Loucy (cell line): ENCODE measurements at regions not wholly inside any gene's neighbourhood (a gene's known extent, or its start where the extent isn't known, plus 50 kb on each side); places are given as distances from the start of the nearest gene placed in this dataset.

Experiments
- H2AFZ ChIP-seq: fragments of 200-600 bp; sonication (generic); 2 replicates; pipeline ENCODE4 v1.6.0; 2016; ENCODE audit warnings: antibody characterized with exemption, mild to moderate bottlenecking, low read length, moderate library complexity
- H3F3A ChIP-seq: fragments of 200-600 bp; 2 replicates; pipeline ENCODE4 v1.6.0; 2016; ENCODE audit warnings: antibody characterized with exemption, low read depth, mild to moderate bottlenecking
- H3K27me3 ChIP-seq: fragments of 200-600 bp; sonication (generic); 2 replicates; pipeline ENCODE4 v1.6.1; 2014; ENCODE audit warnings: low read length, mild to moderate bottlenecking; ENCODE audit not compliant: insufficient read depth, poor library complexity, severe bottlenecking
- H3K36me3 ChIP-seq: fragments of 200-600 bp; sonication (generic); 2 replicates; pipeline ENCODE4 v1.6.1; 2016; ENCODE audit warnings: low read length; ENCODE audit not compliant: insufficient read depth
- H3K4me1 ChIP-seq: fragments of 200-600 bp; sonication (generic); 2 replicates; pipeline ENCODE4 v1.5.1; 2014; ENCODE audit warnings: low read length, mild to moderate bottlenecking; ENCODE audit not compliant: insufficient read depth, poor library complexity, severe bottlenecking
- H3K4me2 ChIP-seq: fragments of 200-600 bp; sonication (generic); 2 replicates; pipeline ENCODE4 v1.6.0; 2014; ENCODE audit warnings: antibody characterized with exemption, low read length, low read depth, mild to moderate bottlenecking; ENCODE audit not compliant: poor library complexity, severe bottlenecking
- H3K4me3 ChIP-seq: fragments of 200-600 bp; sonication (generic); 2 replicates; pipeline ENCODE4 v1.5.1; 2014; ENCODE audit warnings: low read length, mild to moderate bottlenecking, mixed read lengths; ENCODE audit not compliant: poor library complexity, severe bottlenecking
- H3K79me2 ChIP-seq: fragments of 200-600 bp; sonication (generic); 2 replicates; pipeline ENCODE4 v1.6.1; 2014; ENCODE audit warnings: low read length; ENCODE audit not compliant: insufficient read depth
- H3K9ac ChIP-seq: fragments of 200-600 bp; sonication (generic); 2 replicates; pipeline ENCODE4 v1.6.0; 2014; ENCODE audit warnings: mild to moderate bottlenecking, low read depth, low read length, moderate library complexity; ENCODE audit not compliant: poor library complexity, severe bottlenecking
- H3K9me2 ChIP-seq: fragments of 200-600 bp; sonication (generic); replicated peaks from 2 replicates; pipeline ENCODE4 v1.6.1; 2016; ENCODE audit warnings: low read depth, low read length, mixed read lengths
- H3K9me3 ChIP-seq: fragments of 200-600 bp; sonication (generic); 2 replicates; pipeline ENCODE4 v1.6.1; 2014; ENCODE audit warnings: mild to moderate bottlenecking, antibody characterized with exemption, low read length, low read depth; ENCODE audit not compliant: insufficient read depth
- H4K20me1 ChIP-seq: fragments of 200-600 bp; sonication (generic); 2 replicates; pipeline ENCODE4 v1.6.0; 2014; ENCODE audit warnings: antibody characterized with exemption, low read length, mild to moderate bottlenecking; ENCODE audit not compliant: insufficient read depth, poor library complexity, severe bottlenecking
- EZH2phosphoT487 ChIP-seq: fragments of 200-600 bp; IDR thresholded peaks from 2 replicates; pipeline ENCODE4 v1.6.1; 2018; ENCODE audit warnings: antibody characterized with exemption, mild to moderate bottlenecking, moderate library complexity, borderline replicate concordance
- TF ChIP-seq, protein P1 (sequence below): fragments of 200-600 bp; sonication (generic); conservative IDR thresholded peaks from 2 replicates; pipeline ENCODE4 v1.5.1; 2014; ENCODE audit warnings: mild to moderate bottlenecking, antibody characterized with exemption, low read length

GRCh38 chr6:137690034-137690433 is 177.0 kb upstream of the TNFAIP3 start:
- Histone ChIP-seq H3K9ac (no peak overlapping the region), H3F3A (no peaks in the 10 kb centered on the region), H3K9me3 (no peaks in the 10 kb centered on the region), H2AFZ (no peak overlapping the region), H3K4me1 (no peaks in the 10 kb centered on the region), H3K9me2 (no peaks in the 10 kb centered on the region), H4K20me1 (no peaks in the 10 kb centered on the region), H3K4me2 (no peak overlapping the region), H3K36me3 (no peaks in the 10 kb centered on the region), H3K79me2 (no peaks in the 10 kb centered on the region), H3K4me3 (no peak overlapping the region), H3K27me3 (no peaks in the 10 kb centered on the region)
- TF ChIP-seq EZH2phosphoT487 = no peak
- TF ChIP-seq, protein P1, sequence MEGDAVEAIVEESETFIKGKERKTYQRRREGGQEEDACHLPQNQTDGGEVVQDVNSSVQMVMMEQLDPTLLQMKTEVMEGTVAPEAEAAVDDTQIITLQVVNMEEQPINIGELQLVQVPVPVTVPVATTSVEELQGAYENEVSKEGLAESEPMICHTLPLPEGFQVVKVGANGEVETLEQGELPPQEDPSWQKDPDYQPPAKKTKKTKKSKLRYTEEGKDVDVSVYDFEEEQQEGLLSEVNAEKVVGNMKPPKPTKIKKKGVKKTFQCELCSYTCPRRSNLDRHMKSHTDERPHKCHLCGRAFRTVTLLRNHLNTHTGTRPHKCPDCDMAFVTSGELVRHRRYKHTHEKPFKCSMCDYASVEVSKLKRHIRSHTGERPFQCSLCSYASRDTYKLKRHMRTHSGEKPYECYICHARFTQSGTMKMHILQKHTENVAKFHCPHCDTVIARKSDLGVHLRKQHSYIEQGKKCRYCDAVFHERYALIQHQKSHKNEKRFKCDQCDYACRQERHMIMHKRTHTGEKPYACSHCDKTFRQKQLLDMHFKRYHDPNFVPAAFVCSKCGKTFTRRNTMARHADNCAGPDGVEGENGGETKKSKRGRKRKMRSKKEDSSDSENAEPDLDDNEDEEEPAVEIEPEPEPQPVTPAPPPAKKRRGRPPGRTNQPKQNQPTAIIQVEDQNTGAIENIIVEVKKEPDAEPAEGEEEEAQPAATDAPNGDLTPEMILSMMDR = no peak

- no peaks in the 10 kb centered on the region for H3K9me3 ChIP-seq
- no peak overlapping the region for H3K4me3 ChIP-seq
- no peaks in the 10 kb centered on the region for H3K79me2 ChIP-seq
- no peaks in the 10 kb centered on the region for H3K4me1 ChIP-seq
- H4K20me1 ChIP-seq = no peaks in the 10 kb centered on the region
- TF ChIP-seq, protein P1 = no peak
- TF ChIP-seq EZH2phosphoT487 = no peak
- H3K9ac ChIP-seq = no peak overlapping the region
- no peaks in the 10 kb centered on the region for H3K27me3 ChIP-seq
- H2AFZ ChIP-seq = no peak overlapping the region
- H3K36me3 ChIP-seq = no peaks in the 10 kb centered on the region
- H3F3A ChIP-seq = no peaks in the 10 kb centered on the region
- no peak overlapping the region for H3K4me2 ChIP-seq
- H3K9me2 ChIP-seq = no peaks in the 10 kb centered on the region
Observed at GRCh38 chr6:137690721-137691120, 176.3 kb upstream of the TNFAIP3 start.

GRCh38 chr6:137692308-137692707 is 174.8 kb upstream of the TNFAIP3 start:
- Histone ChIP-seq H3K27me3 (no peaks in the 10 kb centered on the region), H3K79me2 (no peaks in the 10 kb centered on the region), H3K4me3 (no peak overlapping the region), H3K9me2 (no peaks in the 10 kb centered on the region), H4K20me1 (no peaks in the 10 kb centered on the region), H3K9me3 (no peaks in the 10 kb centered on the region), H2AFZ (no peak overlapping the region), H3F3A (no peaks in the 10 kb centered on the region), H3K4me1 (no peaks in the 10 kb centered on the region), H3K4me2 (no peak overlapping the region), H3K9ac (no peak overlapping the region), H3K36me3 (no peaks in the 10 kb centered on the region)
- no peak for TF ChIP-seq EZH2phosphoT487
- TF ChIP-seq, protein P1 = no peak
